ENCODE measurements at regions not wholly inside any gene's neighbourhood (a gene's known extent, or its start where the extent isn't known, plus 50 kb on each side); places are given as distances from the start of the nearest gene placed in this dataset.

DNA sequence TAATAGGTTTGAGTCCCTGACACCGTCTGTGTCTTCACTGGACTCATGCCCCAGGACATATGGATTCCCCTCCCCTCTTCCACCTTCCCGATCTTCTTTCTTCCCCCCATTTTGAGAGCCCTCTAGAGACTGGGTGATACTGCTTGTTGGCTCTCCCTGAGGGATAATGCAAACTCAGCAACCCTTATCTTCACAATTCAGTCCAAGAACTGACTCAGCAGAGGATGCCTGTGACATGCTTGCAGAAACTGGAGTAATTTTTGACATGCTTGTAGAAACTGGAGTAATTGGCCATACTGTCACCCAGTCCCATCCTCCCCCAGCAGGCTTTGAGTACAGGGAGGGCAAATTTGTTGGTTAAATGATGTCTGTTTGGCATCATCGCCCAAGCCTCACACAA lies 127.6 kb upstream of the CTTNBP2NL start:
- no peak for TF ChIP-seq MIER1 (IDR thresholded peaks at IDR 0.05; ENCODE audit: low read depth)
- TF ChIP-seq, protein P1, sequence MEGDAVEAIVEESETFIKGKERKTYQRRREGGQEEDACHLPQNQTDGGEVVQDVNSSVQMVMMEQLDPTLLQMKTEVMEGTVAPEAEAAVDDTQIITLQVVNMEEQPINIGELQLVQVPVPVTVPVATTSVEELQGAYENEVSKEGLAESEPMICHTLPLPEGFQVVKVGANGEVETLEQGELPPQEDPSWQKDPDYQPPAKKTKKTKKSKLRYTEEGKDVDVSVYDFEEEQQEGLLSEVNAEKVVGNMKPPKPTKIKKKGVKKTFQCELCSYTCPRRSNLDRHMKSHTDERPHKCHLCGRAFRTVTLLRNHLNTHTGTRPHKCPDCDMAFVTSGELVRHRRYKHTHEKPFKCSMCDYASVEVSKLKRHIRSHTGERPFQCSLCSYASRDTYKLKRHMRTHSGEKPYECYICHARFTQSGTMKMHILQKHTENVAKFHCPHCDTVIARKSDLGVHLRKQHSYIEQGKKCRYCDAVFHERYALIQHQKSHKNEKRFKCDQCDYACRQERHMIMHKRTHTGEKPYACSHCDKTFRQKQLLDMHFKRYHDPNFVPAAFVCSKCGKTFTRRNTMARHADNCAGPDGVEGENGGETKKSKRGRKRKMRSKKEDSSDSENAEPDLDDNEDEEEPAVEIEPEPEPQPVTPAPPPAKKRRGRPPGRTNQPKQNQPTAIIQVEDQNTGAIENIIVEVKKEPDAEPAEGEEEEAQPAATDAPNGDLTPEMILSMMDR (IDR thresholded peaks at IDR 0.05 in 2 of 3, conservative IDR thresholded peaks at IDR 0.05 in 1 of 3; ENCODE audit: insufficient read depth in 2 of 3, low read depth in 1 of 3, low read length in 3 of 3), result no peak
- TF ChIP-seq, protein P2, sequence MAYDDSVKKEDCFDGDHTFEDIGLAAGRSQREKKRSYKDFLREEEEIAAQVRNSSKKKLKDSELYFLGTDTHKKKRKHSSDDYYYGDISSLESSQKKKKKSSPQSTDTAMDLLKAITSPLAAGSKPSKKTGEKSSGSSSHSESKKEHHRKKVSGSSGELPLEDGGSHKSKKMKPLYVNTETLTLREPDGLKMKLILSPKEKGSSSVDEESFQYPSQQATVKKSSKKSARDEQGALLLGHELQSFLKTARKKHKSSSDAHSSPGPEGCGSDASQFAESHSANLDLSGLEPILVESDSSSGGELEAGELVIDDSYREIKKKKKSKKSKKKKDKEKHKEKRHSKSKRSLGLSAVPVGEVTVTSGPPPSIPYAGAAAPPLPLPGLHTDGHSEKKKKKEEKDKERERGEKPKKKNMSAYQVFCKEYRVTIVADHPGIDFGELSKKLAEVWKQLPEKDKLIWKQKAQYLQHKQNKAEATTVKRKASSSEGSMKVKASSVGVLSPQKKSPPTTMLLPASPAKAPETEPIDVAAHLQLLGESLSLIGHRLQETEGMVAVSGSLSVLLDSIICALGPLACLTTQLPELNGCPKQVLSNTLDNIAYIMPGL (CRISPR knock-in tag; IDR thresholded peaks at IDR 0.05), result no peak

Measured in K562 (cell line).